Panc1 (cell line): ENCODE measurements at regions not wholly inside any gene's neighbourhood (a gene's known extent, or its start where the extent isn't known, plus 50 kb on each side); places are given as distances from the start of the nearest gene placed in this dataset.

ENCODE experiments used
- ATAC-seq: fragments of 200-7000 bp; cut with Tn5 transposase; 2 replicates; pipeline ENCODE4 v1.9.1; 2020; ENCODE audit warnings: mild to moderate bottlenecking, moderate library complexity
- BruUV-seq: library from RNA; stranded (reverse); fragments of 400-500 nt; replicated peaks from 2 replicates; lab custom pipeline; 2021; lab: Mats Ljungman, UMichigan
- CTCF ChIA-PET: fragments of 300-600 bp; sonication (Branson Sonifier 250); formaldehyde crosslinking; loops from one replicate; lab custom pipeline; 2022; ENCODE audit warnings: antibody characterized with exemption; lab: Charles Lee
- POLR2A ChIA-PET: fragments of 300-600 bp; sonication (Branson Sonifier 250); formaldehyde crosslinking; loops from one replicate; lab custom pipeline; 2022; ENCODE audit warnings: antibody characterized with exemption; lab: Charles Lee
- DNase-seq: peaks from one replicate; pipeline ENCODE4 v3.0.0-alpha.2; 2010; ENCODE audit warnings: low read depth, low spot score
- H3K27ac ChIP-seq: 2 replicates; pipeline ENCODE4 v1.5.1; 2011; ENCODE audit warnings: mild to moderate bottlenecking, low read length, inconsistent platforms
- H3K27me3 ChIP-seq: fragments of 200-500 bp; sonication (Bioruptor generic); 2 replicates; pipeline ENCODE4 v1.6.0; 2014; ENCODE audit warnings: low read length, inconsistent platforms; ENCODE audit not compliant: control insufficient read depth, insufficient read depth
- H3K36me3 ChIP-seq: fragments of 200-500 bp; sonication (Bioruptor generic); 2 replicates; pipeline ENCODE4 v1.5.1; 2014; ENCODE audit warnings: inconsistent platforms, mild to moderate bottlenecking, low read length, moderate library complexity; ENCODE audit not compliant: control insufficient read depth, insufficient read depth
- H3K4me1 ChIP-seq: 2 replicates; pipeline ENCODE4 v1.5.1; 2011; ENCODE audit warnings: inconsistent platforms, mild to moderate bottlenecking, low read length, moderate library complexity; ENCODE audit not compliant: control insufficient read depth, insufficient read depth
- H3K4me3 ChIP-seq, 2 experiments: 2 replicates each; pipeline ENCODE4 v1.5.1; 2011 to 2012; ENCODE audit warnings: low read depth in 2 of 2, low read length in 2 of 2, mild to moderate bottlenecking in 2 of 2, inconsistent platforms in 1 of 2, moderate library complexity in 1 of 2
- H3K9me3 ChIP-seq: fragments of 200-500 bp; sonication (Bioruptor generic); 2 replicates; pipeline ENCODE4 v1.5.1; 2014; ENCODE audit warnings: low read depth, mild to moderate bottlenecking, inconsistent platforms, low read length, moderate library complexity; ENCODE audit not compliant: control insufficient read depth, insufficient read depth
- CTCF ChIP-seq: fragments of 450-650 bp; IDR thresholded peaks from 2 replicates; pipeline ENCODE4 v1.5.1; 2017; ENCODE audit warnings: mild to moderate bottlenecking
- POLR2AphosphoS5 ChIP-seq: IDR thresholded peaks from 2 replicates; pipeline ENCODE4 v1.6.1; 2012; ENCODE audit warnings: mild to moderate bottlenecking, low read depth, low read length, moderate library complexity
- REST ChIP-seq, 2 experiments: IDR thresholded peaks; 2 replicates each; pipeline ENCODE4 v1.6.1; 2011 to 2012; ENCODE audit warnings: low read depth in 2 of 2, control low read depth in 1 of 2, low read length in 1 of 2, mild to moderate bottlenecking in 1 of 2, moderate library complexity in 1 of 2; ENCODE audit not compliant: insufficient read depth in 1 of 2
- SIN3A ChIP-seq: IDR thresholded peaks from 2 replicates; pipeline ENCODE4 v1.6.1; 2012; ENCODE audit warnings: low read depth, mild to moderate bottlenecking, low read length, moderate library complexity, borderline replicate concordance; ENCODE audit not compliant: insufficient read depth
- TCF7L2 ChIP-seq: IDR thresholded peaks from 2 replicates; pipeline ENCODE4 v1.6.1; 2011; ENCODE audit warnings: mild to moderate bottlenecking, low read depth, low read length, inconsistent platforms
- in situ Hi-C: cut with HindIII; loops from 2 replicates; pipeline ENCODE4 v1.10.0; 2016; ENCODE audit warnings: low sequenced_read_pairs, low pct_unique_long_range_greater_than_20kb
- intact Hi-C: fragments of 100-400 bp; cut with micrococcal nuclease; formaldehyde crosslinking; loops from one replicate; pipeline ENCODE4 v1.10.0; 2022; ENCODE audit not compliant: unreplicated experiment

DNA sequence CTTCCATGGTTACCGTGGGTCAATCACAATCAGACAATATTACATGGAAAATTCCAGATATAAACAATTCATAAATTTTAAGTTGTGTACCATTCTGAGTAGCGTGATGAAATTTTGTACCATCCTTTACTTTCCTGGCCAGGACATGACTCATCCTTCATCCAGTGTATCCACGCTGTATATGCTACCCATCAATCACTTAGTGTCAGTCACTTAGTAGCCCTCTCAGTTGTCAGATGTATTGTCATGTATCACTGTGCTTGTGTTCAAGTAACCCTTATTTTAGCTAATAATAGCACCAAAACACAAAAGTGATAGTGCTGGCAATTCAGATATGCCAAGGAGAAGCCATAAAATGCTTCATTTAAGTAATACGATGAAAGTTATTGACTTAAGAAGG is 282.6 kb downstream of the CPS1 start:
- Histone ChIP-seq H3K27me3 (no peaks in the 10 kb centered on the region), H3K36me3 (no peaks in the 10 kb centered on the region), H3K9me3 (no peaks in the 10 kb centered on the region), H3K4me1 (no peaks in the 10 kb centered on the region), H3K27ac (no peak overlapping the region), H3K4me3 (no peak overlapping the region)
- in situ Hi-C loops = no loop called here
- ChIA-PET POLR2A (no interaction called here), CTCF (no interaction called here)
- TF ChIP-seq CTCF = no peak
- no peak for TF ChIP-seq POLR2AphosphoS5
- TF ChIP-seq TCF7L2 = no peak
- TF ChIP-seq REST (IDR thresholded peaks at IDR 0.05; ENCODE audit: insufficient read depth in 1 of 2, low read depth in 2 of 2, low read length in 1 of 2) = no peak
- no peak for TF ChIP-seq SIN3A
- DNase-seq (no peak), ATAC-seq (no peak)
- BruUV-seq = no TSS peak
- intact Hi-C loops = no loop called here

- DNase-seq (no peak), ATAC-seq (no peak)
- Histone ChIP-seq H3K4me3 (no peak overlapping the region), H3K27ac (no peak overlapping the region), H3K9me3 (no peaks in the 10 kb centered on the region), H3K27me3 (no peaks in the 10 kb centered on the region), H3K4me1 (no peaks in the 10 kb centered on the region), H3K36me3 (no peaks in the 10 kb centered on the region)
- TF ChIP-seq TCF7L2 = no peak
- intact Hi-C loops = no loop called here
- POLR2A ChIA-PET = no interaction called here
- no TSS peak for BruUV-seq
- CTCF ChIA-PET = no interaction called here
- in situ Hi-C loops = no loop called here
These were observed 283.1 kb downstream of the CPS1 start for GRCh38 chr2:210839450-210839849.

- ATAC-seq = no peak
- in situ Hi-C loops = no loop called here
- CTCF ChIA-PET = no interaction called here
These were observed 286.5 kb downstream of the CPS1 start for GRCh38 chr2:210842896-210843295.

More at GRCh38 chr2:210842896-210843295, 286.5 kb downstream of the CPS1 start:
- TF ChIP-seq POLR2AphosphoS5 (no peak), SIN3A (no peak), TCF7L2 (no peak), REST (IDR thresholded peaks at IDR 0.05; ENCODE audit: insufficient read depth in 1 of 2, low read depth in 2 of 2, low read length in 1 of 2) (no peak), CTCF (no peak)
- no peak for DNase-seq
- no peaks in the 10 kb centered on the region for H3K4me1 ChIP-seq
- POLR2A ChIA-PET = no interaction called here
- no TSS peak for BruUV-seq
- no peak overlapping the region for H3K4me3 ChIP-seq
- intact Hi-C loops = no loop called here
- H3K9me3 ChIP-seq = no peaks in the 10 kb centered on the region
- no peak overlapping the region for H3K27ac ChIP-seq
- H3K36me3 ChIP-seq = no peaks in the 10 kb centered on the region
- no peaks in the 10 kb centered on the region for H3K27me3 ChIP-seq
